Suprapubic skin (tissue), 4 donors: ENCODE measurements at regions not wholly inside any gene's neighbourhood (a gene's known extent, or its start where the extent isn't known, plus 50 kb on each side); places are given as distances from the start of the nearest gene placed in this dataset.

Source experiments
- DNase-seq, 2 donors: peaks; one replicate each; pipeline ENCODE4 v3.0.0-alpha.2; 2019; ENCODE audit warnings: low spot score in 2 of 2
- H3K27ac ChIP-seq: fragments of 200-600 bp; sonication (generic); one replicate; pipeline ENCODE4 v1.5.1; 2019
- H3K27me3 ChIP-seq: fragments of 200-600 bp; sonication (generic); one replicate; pipeline ENCODE4 v1.5.1; 2019
- H3K36me3 ChIP-seq: fragments of 200-600 bp; sonication (generic); one replicate; pipeline ENCODE4 v1.5.1; 2019
- H3K4me1 ChIP-seq: fragments of 200-600 bp; sonication (generic); one replicate; pipeline ENCODE4 v1.5.1; 2019
- H3K4me3 ChIP-seq: fragments of 200-600 bp; sonication (generic); one replicate; pipeline ENCODE4 v1.5.1; 2019; ENCODE audit warnings: mild to moderate bottlenecking
- H3K9me3 ChIP-seq: fragments of 200-600 bp; sonication (generic); one replicate; pipeline ENCODE4 v1.5.1; 2019
- EP300 ChIP-seq: sonication (generic); formaldehyde crosslinking; IDR thresholded peaks from one replicate; pipeline ENCODE4 v1.6.1; 2017; ENCODE audit warnings: antibody characterized with exemption
- POLR2A ChIP-seq, 2 donors: fragments of 450-650 bp; IDR thresholded peaks; one replicate each; pipeline ENCODE4 v1.6.1; 2017; ENCODE audit warnings: antibody characterized with exemption in 2 of 2, mild to moderate bottlenecking in 2 of 2, moderate library complexity in 2 of 2
- POLR2AphosphoS5 ChIP-seq, 3 donors: sonication (generic); formaldehyde crosslinking; IDR thresholded peaks; one replicate each; pipeline ENCODE4 v1.6.1; 2017; ENCODE audit warnings: antibody characterized with exemption in 3 of 3
- WGBS: methylation state at CpG from one replicate; pipeline ENCODE4 v1.1.5; 2018; 5-methylcytosine and 5-hydroxymethylcytosine counted together
- TF ChIP-seq, protein P1 (sequence below), 2 donors: fragments of 200-600 bp in 1 of 2; fragments of 450-650 bp in 1 of 2; sonication (generic) in 1 of 2; IDR thresholded peaks; one replicate each; pipeline ENCODE4 v1.5.1; 2016 to 2019; ENCODE audit warnings: antibody characterized with exemption in 2 of 2, mild to moderate bottlenecking in 1 of 2, moderate library complexity in 1 of 2

DNA sequence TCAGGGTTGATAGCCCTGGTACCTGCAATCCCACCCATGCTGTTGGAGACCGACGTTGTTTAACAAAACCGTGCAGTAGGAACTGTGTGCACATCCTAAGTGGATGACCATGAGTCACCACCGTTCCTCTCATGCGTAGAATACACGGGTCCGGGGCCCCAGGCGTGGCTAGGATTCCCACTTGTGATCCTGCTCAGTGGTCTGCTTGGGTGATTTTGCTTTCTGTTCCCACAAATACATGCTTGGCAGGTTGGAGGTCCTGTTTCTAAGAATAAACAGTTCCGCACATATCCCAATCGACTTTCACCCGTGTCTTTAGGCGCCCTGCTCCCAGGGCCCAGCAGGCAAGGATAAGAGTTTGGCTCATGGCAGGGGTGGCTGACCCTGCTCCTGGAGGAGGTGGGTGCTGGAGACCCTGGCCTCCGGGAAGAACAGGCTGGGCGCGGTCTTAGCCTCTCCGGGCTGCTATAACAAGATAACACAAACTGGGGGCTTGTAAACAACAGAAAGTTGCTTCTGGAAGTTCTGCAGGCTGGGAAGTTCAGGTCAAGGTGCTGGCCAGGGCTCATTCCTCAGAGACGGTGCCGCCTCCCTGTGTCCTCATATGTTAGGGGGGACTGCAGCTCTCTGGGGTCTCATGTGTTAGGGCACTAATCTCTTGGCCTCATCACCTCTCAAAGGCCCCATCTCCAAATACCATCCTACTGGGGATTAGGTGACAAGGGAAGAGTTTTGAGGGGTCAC is 1028.3 kb downstream of the BRD1 start:
- DNase-seq: no peak
- Histone ChIP-seq H3K4me3 (no peak overlapping the region), H3K36me3 (no peaks in the 10 kb centered on the region), H3K9me3 (no peaks in the 10 kb centered on the region), H3K27ac (no peak overlapping the region), H3K4me1 (peaks cover 3% of the 10 kb centered on the region), H3K27me3 (peaks cover 6% of the 10 kb centered on the region)
- WGBS: 92% methylated on average over 17 of the region's 18 CpGs
- TF ChIP-seq, protein P1, sequence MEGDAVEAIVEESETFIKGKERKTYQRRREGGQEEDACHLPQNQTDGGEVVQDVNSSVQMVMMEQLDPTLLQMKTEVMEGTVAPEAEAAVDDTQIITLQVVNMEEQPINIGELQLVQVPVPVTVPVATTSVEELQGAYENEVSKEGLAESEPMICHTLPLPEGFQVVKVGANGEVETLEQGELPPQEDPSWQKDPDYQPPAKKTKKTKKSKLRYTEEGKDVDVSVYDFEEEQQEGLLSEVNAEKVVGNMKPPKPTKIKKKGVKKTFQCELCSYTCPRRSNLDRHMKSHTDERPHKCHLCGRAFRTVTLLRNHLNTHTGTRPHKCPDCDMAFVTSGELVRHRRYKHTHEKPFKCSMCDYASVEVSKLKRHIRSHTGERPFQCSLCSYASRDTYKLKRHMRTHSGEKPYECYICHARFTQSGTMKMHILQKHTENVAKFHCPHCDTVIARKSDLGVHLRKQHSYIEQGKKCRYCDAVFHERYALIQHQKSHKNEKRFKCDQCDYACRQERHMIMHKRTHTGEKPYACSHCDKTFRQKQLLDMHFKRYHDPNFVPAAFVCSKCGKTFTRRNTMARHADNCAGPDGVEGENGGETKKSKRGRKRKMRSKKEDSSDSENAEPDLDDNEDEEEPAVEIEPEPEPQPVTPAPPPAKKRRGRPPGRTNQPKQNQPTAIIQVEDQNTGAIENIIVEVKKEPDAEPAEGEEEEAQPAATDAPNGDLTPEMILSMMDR (IDR thresholded peaks at IDR 0.05): no peak
- TF ChIP-seq EP300 (no peak), POLR2A (IDR thresholded peaks at IDR 0.05) (no peak), POLR2AphosphoS5 (IDR thresholded peaks at IDR 0.05) (no peak)

DNA sequence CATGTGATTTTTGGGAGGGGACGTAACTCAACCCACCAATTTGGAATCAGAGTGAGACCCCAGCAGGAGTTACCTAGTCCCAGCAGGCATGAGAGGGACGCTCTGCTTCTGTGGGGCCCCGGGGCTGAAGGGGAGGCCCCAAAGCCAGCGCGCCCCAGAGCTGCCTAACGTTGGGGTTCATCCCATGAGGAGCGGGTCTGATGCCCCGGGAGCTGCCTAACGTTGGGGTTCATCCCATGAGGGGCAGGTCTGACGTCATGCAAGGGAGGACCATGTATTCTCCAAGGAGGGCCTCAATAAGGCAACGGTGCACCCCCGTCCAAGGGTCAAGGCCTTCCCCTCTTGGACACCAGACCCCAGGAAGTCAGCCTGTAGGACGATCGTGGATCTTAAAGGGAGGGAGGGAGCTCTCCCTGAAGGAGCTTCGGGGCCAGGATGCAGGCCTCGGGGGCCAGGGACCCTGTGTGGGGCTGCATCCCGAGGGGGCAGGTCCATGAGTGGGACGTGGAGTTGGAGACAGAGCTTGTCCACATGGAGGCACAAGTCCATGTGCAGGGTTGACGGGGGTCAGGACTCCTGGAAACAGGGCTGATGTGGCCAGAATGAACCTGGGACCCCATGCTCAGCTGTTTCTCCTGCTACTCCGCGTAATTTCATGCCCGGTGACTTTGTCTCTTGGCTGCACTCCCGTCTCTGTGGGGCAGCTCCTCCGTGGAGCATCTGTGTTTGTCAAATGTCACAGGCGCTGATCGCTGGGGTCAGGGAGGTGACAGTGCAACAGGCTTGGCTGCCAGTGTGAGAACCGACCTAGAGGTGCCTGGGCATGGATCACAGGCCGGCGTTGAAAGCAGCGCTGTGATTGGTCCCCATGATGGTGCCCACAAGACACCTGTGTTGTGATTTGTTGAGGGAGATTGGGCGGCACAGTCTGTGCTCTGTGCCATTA is 1029.1 kb downstream of the BRD1 start:
- Histone ChIP-seq H3K27ac (no peak overlapping the region), H3K9me3 (no peaks in the 10 kb centered on the region), H3K27me3 (peaks cover 6% of the 10 kb centered on the region), H3K36me3 (no peaks in the 10 kb centered on the region), H3K4me1 (peaks cover 3% of the 10 kb centered on the region), H3K4me3 (no peak overlapping the region)
- TF ChIP-seq POLR2A (IDR thresholded peaks at IDR 0.05) (no peak), EP300 (no peak), POLR2AphosphoS5 (IDR thresholded peaks at IDR 0.05) (no peak)
- TF ChIP-seq, protein P1 (IDR thresholded peaks at IDR 0.05): no peak
- WGBS: 91% methylated on average over 19 of the region's 31 CpGs
- no peak for DNase-seq

DNA sequence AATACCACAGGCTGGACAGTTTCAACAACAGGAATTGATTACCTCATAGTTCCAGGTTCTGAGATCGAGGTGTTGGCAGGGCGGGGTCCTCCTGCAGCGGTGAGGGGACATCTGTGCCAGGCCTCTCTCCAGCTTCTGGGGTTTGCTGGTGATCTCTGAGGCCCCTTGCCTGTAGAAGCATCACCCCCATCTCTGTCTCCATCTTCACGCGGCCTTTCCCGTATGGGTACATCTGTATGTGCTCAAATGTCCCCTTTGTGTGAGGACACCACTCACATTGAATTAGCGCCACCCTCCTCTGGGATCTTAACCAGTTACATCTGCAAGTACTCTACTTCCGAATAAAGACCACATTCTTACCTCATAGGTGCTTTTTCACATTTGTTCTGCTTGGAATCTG is 1029.9 kb downstream of the BRD1 start:
- H3K4me1 ChIP-seq: peaks cover 3% of the 10 kb centered on the region
- no peak overlapping the region for H3K27ac ChIP-seq
- no peak overlapping the region for H3K4me3 ChIP-seq
- no peak for DNase-seq
- peaks cover 6% of the 10 kb centered on the region for H3K27me3 ChIP-seq
- no peaks in the 10 kb centered on the region for H3K9me3 ChIP-seq
- no peaks in the 10 kb centered on the region for H3K36me3 ChIP-seq
- WGBS: 85% methylated on average over 8 of the region's 8 CpGs
- TF ChIP-seq POLR2AphosphoS5 (IDR thresholded peaks at IDR 0.05) (no peak), EP300 (no peak), POLR2A (IDR thresholded peaks at IDR 0.05) (no peak)
- TF ChIP-seq, protein P1 (IDR thresholded peaks at IDR 0.05): no peak

DNA sequence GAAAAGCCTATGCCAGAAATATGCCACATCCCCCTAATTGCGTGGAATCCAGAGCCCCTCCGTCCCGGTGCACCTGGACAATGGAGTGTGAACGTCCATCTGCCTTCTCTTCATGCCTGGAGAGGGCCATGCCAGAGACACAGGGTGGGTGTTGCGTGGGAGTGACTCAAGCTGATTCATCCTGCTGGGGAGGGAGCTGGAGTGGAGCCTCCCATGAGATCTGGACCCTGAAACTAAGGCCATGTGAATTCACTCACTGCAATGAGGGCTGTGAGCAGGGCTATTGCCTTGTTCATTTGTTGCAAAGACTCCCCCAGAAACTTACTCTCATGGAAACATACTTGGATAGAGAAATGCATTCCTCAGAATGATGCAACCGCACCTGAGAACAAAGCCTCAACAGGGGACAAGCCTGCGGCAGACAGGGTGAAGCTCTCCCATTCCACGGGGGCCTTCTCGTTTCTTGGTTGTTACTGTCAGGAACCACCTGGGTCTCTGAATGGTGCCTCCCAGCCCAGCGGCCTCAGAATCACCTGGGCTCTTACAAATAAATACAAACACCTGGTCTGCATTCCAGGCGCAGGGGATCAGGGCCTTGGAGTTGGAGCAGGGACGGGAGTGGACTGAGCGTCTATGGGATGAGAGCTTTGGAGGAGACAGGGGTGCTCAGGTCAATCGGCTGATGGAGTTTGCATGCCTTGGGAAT is 1031.2 kb downstream of the BRD1 start:
- no peak for TF ChIP-seq POLR2AphosphoS5 (IDR thresholded peaks at IDR 0.05)
- TF ChIP-seq, protein P1 (IDR thresholded peaks at IDR 0.05): no peak
- TF ChIP-seq EP300: no peak
- TF ChIP-seq POLR2A (IDR thresholded peaks at IDR 0.05): no peak
- DNase-seq: no peak
- WGBS: 77% methylated on average over 12 of the region's 14 CpGs
- Histone ChIP-seq H3K27ac (no peak overlapping the region), H3K27me3 (peaks cover 6% of the 10 kb centered on the region), H3K36me3 (no peaks in the 10 kb centered on the region), H3K9me3 (no peaks in the 10 kb centered on the region), H3K4me3 (no peak overlapping the region), H3K4me1 (peaks cover 3% of the 10 kb centered on the region)
